ENCODE measurements at regions not wholly inside any gene's neighbourhood (a gene's known extent, or its start where the extent isn't known, plus 50 kb on each side); places are given as distances from the start of the nearest gene placed in this dataset.
"Not testable (repeated sequence)": the region's sequence is repeated elsewhere in the genome, so short reads cannot be mapped to it uniquely, and the experiment has no call there.

DNA sequence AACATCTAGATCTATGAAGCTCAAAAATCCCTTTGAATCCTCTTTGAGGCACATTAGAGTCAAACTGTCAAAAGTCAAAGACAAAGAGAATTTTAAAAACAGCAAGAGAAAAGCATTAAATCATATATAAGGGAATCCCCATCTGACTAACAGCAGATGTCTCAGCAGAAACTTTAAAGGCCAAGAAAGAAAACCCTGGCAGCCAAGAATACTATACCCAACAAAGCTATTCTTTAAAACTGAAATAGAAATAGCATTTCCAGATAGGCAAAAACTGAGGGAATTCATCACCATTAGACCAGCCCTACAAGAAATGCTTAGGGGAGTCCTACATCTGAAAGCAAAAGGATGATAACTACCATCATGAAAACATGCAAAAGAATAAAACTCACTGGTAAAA, 211.2 kb upstream of the PDZRN3 start:
- DNase-seq = no peak

DNA sequence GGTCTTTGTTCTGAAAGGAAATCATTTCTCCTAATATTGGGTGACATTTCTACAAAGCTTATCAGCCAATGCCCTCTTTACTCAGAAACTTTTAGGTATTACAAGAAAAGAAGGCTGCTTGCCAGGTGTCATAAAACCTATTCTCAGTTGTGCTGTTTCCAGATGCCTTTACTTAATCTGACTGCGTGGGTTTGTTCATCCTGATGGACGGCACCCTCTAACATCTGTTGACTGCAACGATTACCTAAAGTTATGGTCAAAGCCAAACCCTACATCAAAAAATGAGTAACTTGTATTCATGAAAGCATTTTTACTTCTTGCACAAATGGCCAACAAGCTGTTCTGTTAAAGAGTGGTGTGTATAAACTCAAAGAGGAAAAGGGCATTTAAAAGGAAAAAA, 207.7 kb upstream of the PDZRN3 start:
- no peak for DNase-seq

DNA sequence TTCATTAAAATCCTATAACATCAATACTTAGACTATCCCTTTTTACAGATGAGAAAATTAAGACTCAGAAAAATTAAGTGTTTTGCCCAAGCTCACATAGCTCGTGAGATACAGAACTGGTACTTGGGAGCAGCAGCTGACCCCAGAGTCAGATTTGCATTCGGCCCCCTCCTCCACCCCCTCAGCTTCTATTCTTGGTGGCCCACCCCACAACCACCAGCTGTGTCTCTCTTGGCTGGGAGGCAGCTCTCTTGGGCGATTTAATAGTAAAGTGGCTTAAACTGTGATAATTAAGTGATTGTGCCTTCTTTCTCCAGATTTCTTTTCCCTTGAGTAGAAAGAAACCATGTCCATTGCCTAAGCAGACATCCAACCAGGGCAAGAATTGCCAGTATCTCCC, 203.6 kb upstream of the PDZRN3 start:
- DNase-seq = no peak

DNA sequence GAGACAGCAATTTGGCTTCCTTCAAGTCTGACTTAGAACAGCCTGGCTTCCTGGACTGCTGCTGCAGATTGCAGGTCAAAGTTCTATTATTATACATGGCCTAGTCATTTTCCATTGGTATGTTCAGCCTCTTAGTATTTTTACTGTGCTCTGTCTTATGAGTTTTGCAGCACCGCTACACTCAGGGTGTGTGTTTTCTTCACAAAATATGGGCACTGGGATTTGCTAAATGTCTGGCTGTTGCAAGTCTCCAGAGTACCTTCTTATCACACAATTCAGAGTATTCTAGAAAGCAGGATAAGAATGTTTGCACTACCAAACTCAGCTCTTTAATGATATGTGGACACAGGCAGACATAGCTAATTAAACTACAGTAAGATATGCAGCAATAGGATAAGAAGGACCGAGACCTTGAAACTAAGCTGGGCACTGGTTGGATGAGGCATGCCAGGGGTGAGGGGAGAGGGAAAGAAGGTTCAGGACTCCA, 203.0 kb upstream of the PDZRN3 start:
- no peak for DNase-seq

DNA sequence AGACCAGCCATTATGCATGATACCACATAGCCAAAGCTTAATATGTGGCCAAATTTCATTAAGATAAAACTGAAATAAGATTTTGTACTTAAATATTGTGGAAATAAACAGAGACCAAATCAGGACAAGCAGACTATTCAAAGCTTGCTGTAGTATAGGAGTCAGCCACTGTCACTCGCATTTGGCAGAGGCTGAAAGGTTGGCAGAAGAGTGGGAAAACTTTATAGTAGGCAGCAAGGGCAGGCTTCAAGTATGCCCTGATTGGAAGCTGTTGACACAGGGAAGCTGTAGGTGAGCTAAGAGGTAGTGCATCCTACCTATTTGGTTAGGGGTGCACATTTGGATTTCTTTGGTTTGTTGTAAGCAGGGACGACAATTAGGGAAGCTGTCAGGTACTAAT, 202.5 kb upstream of the PDZRN3 start:
- DNase-seq = no peak

DNA sequence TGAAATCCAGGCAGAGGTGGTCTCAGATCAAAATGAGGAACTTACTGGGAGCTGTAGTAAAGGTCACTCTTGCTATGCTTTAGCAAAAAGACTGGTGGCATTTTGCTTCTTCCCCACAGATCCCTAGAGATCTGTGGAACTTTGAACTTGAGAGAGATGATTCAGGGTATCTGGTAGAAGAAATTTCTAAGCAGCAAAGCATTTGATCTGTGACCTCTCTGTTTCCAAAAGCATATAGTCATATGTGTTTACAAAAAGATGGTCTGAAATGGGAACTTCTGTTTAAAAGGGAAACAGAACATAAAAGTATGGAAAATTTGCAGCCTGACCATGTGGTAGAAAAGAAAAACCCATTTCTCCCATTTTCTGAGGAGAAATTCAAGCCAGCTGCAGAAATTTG, 196.2 kb upstream of the PDZRN3 start:
- not testable (repeated sequence) for DNase-seq

DNA sequence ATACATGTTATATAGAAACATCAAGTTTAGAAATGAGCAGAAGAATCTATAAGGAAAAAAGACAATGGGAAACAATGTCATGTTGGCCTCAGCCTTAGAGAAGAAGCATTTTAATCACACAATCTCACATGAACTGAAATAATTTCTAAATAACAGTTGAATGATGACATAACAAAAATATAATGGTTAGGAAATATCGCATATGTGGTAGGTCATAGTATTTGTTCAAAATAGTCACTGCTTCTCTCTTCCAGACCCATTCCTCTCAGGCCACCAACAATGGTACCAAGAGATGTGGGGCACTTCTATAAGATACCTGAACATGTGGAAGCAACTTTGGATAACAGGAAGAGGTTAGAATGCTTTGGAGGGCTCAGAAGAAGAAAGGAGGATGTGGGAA, 195.7 kb upstream of the PDZRN3 start:
- no peak for DNase-seq

DNA sequence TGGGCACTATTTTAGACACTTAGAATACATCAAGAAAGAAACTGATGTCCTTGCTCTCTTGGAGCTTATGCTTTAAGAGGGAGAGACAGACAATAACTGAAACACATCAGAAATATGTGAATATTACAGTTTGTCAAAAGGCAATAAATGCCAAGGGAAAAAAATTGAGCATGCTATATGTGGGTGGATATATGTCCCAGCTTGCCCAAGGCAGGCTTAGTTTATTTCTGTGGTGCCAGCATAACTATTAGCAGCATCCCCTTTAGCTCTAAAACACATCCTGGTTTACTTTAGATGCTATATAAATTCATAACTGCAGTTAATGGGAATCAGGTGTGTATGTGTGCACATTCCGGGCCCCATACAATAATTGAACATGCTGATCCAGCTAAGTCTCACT, 191.2 kb upstream of the PDZRN3 start:
- DNase-seq = no peak

DNA sequence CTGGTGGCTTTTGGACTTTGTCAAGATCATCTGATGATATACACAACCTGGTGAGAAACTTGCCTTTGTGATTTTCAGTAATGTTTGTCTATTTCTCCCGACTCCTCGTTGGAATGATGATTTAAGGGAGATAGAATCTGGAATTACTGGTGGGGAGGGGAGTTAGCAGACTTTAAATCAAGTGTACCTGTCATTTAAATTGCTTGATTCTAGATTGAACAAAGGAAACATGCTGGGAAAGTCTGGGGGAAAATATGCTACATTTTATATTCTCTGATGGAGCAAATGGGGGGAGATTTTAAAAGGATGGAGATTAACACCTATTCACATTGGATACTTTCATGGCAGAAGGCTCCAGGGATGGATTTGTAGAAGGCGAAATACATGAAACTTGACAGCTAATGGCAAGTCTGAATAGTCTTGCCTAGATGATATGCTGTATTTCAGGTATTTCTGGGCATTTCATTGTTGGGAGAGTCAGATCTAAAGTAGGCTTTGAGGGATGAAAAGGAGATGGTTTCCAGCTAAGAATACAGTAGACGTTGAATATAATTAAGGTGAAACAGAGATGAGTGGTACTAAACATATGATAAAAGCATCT, 189.1 kb upstream of the PDZRN3 start:
- no peak for DNase-seq

DNA sequence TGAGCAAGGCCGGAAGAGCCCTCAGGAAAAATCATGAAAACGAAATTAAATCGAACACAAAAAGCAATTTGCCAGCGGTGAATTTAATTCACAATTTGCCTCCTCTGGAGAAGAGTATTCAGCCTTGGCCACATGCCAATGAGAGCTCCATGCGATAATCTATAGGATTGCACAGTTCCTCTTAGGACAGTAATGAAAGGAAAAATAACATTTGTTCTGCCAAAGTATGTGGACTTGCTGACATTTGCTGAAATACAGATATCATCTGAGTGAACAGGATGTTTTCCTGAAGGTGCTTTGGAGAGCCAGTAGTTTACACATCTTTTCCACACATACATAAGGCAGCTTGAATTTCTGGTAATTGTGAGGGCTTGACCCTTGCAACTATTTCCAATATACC, 188.6 kb upstream of the PDZRN3 start:
- DNase-seq = no peak

DNA sequence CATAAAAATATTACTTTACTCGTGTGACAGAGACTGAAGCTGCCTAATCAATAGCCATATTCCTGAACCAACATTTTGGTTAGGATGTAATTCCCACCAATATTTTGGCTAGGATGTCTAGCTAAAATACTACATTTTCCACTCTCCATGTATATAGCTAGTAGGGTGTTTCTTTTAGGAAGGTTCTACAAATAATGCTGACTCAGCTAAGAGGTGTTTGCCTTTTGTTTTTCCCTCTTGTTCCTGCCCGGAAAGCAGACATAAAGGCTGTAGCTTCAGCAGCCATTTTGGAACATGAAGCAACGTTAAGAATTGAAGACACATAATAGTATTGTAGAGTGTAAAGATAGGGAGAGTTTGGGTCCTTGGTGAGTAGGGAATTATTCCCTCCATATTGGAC, 187.3 kb upstream of the PDZRN3 start:
- no peak for DNase-seq

DNA sequence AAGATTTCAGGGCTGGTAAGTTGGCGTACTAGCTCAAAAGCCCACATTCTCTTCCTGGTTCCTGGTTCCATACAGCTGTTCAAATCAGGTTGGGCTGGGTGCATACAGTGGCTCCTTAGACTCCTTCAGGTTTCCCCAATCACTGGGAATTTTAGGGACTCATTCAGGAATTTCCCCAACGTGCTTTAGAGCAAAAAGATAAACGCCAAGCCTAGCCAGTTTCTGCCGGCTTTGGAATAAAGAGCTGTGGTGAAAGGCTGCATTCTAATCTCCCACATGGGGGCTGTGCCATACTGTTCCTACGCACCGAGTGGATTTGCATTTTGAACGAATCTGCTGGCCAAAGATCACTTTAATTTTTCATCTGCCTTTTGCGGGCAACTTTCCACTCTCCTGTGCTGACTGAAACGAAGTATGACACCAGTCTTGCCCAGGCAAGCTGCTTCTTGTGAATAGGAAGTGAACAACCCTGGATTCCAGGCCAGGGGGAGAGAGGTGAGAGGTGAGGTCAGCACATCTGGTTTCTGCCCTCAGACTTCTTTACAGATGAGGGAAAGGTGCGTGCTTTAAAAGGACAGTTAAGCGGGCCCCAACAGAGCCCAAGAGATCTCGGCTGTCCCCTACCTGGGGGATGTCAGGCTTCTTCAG, 184.2 kb upstream of the PDZRN3 start:
- DNase-seq = peak; percentile 48

DNA sequence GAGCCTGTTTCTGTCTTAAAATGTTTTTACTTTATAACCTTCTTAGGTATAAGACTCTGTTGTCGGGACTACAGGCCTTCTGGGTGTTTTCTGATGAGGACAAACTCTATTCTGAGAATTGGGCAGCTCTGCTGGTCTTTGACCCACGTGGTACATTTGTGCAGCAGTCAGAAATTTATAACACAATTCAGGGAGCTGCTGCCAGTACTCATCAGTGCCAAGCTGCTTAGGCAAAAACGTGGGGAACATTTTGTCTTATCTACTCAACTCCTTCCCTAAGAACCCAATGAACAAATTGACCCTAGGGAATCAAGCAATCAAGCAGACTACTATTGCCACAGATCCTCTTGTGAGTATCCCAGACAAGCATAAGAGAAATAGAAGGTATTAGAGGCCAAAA, 180.7 kb upstream of the PDZRN3 start:
- DNase-seq = no peak

DNA sequence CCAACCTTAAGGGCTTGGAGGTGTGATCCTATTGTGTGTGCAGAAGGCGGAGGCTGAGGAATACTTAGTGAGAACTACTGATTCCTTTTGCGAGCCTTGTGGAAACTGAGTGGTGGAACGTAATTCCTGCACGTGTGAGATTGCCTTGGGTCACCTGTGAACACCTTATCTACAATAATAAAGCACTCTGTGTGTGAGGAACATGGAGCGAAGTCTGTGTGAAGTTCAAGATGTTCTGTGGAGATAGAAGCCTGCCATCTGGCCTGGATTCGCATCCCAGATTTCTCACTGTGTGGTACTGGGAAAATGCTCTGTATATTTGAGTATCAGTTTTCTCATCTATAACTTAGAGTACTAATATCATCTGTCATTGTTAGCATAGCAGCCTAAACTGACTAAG, 179.5 kb upstream of the PDZRN3 start:
- DNase-seq = no peak

DNA sequence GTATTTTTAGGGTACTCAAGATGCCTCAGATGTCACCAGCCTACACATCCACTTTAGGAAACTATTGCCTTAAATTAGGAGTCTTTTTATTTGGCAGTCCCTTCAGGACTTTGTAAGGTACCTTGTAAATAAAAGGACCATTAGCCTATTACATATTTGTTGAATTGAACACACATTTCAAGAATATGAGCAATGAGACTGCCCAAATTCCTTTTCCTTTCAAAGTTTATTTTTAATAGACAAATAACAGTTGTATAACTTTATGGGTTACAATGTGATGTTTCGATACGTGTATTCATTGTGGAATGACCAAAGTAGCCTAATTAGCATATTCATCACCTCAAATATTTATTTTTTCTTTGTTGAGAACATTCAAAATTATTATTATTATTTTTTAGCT, 176.7 kb upstream of the PDZRN3 start:
- no peak for DNase-seq

DNA sequence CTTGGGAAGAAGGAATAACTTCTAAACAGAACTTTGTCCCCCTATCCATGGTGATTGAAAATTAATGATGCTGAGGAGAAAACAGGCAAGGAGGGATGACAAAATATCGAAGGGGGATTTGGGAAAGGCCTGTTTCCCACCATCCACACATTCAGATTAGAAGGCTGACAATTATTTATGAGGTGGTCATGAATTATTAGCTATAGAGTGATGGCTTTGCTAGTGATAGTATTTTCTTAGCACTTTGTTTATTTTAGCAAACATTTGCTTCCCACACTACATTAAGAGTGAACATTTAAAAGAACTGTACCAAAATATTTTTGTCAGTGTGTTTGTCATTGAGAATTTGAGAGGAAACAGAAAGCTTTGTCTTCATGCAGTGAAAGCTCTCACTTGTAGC, 172.6 kb upstream of the PDZRN3 start:
- no peak for DNase-seq

DNA sequence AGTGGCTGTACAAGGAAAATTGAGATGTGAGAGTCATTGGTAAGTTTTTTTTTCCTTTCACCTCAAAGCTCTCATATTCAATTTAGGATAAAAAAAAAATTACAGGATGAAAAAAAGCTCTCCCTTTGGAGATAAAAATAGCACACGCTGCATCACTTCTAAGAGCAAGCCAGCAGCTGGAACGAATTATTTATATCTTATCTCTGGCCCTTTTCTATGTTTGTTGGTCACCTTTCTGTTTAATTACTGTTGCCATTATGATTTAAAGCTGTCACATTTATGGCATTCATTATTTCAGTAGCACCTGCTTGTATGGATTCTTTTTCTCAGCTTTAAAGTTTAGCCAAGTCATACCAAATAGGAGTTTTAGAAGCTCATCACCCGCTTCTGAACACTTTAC, 171.6 kb upstream of the PDZRN3 start:
- DNase-seq = no peak

DNA sequence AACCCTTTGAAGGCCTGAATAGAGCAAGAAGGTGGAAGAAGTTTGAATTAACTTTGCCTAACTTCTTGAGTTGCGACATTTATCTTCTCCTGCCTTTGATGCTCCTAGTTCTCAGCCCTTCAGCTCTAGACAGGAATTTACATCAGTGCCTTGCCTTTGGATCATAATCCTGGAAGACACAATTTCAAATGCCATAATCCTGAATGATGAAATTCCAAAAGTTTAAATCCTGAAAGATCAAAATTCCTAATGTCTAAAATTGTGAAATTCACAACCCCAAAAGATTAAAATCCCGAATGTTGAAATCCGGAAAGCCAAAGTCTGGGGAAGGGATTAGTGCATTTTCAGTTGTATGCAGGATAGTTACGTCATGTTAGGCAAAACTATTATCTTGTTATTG, 166.6 kb upstream of the PDZRN3 start:
- no peak for DNase-seq

DNA sequence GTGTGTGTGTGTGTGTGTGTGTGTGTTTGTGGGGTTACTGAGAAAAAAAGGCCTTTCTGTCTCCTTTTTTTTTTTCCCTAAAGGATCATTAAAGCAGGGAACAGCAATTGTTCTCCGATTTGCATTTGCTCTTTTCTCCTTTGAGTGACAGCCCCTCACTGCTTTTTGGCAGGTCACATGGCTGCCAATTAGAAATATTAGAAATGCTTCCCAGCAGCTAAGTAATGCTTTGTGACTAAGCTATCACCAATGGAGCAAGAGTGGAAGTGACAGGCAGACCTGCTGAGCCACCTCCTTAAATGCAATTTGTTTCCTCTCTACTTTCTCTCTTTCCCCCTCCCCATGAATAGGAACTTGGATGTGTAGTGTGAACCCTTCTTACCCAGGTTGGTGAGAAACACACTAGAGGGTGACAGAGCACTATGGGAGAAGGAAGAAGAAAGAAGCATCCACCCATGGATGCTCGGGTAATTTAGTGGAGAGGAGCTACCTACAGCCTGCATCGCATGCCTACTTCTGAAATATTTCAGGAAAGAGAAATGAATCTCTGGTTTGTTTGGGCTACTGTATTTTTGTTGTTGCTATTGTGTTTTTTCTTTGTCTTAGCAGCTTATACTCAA, 165.2 kb upstream of the PDZRN3 start:
- DNase-seq = peak; percentile 28

DNA sequence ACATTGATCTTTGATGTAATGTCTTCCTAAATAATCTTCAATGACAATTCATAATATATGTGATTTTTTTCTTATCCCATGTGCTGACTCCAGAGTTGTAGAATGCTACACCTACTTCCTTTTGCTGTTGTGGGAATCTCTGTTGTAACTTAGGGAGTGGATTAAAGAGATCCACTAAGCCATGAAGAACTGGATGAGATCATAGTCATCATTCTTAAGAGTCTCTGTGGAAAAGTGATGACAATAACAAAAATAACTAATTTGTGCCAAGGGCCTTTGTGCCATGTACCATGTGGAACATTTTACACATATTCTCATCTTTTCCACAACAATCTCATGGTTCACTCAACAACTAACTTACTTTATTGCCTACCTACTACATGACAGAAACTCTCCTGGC, 162.9 kb upstream of the PDZRN3 start:
- no peak for DNase-seq

DNA sequence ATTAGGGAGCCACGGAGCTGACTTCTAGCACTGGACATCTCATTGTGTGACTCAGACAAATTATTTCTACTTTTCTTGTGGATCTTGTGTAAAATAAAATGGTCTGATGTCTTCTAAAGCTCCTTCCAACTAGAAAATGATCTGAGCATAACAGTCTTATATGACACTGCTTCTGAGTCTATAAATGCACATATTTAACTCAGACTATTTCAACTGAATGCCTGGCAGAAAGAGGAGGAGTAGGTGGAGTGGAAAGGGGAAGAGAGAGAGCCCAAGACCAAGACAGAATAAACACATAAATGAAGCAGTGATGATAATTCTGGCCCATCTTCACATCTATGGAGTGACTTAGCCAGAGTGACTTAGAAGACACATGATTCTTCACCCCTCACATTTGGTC, 162.3 kb upstream of the PDZRN3 start:
- no peak for DNase-seq

DNA sequence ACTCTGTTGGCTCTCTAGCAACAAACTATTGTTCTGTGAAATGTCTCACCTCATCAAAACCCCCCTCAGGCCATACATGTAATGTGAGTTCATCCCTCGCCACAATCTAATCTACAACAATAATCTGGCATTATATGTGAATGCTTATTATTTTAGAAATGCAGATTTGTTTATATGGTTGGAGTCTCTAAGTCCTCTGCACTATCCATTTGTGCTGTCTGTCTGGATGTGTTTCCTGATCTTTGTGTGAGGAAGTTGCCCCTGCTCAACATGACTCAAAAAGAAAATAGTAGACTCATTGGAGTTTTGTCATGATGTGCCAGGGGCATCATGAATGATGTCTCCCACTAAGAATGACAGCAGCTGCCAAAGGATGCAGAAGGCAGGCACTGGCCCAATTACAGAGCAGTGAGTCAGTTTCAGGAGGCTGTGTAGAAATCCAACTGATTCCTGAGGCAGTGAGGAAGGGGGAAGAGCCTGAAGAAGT, 161.6 kb upstream of the PDZRN3 start:
- DNase-seq = no peak

DNA sequence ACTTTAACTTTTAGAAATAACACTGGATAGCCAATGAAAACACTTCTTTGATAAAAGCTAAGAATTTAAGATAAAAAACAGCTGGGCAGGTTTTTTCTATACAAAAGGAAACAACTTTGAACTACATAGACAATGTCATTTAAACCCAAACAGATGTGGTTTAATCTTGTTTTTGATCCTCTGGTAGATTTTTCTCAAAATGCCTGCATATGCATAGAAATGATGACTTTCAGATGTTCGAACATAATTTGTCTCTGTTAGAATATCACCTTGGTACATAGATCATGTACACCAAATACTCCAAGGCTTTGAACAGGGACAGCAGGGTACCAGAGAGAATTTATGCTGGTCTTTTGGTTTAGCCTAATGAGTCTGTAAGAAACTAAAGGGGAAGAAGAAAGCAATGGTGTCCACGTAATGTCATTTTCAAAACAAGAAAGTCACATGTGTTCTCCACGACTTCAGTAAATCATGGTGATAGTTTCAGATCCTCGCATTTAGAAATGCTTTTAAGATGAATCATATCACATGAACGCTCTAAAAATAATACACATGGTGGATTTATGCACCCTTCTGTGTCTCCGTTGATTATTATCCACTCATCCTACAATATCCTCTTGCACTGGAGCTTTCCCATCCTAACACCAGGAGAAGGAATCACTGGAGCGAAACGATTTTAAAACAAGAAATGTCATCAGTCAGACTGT, 160.1 kb upstream of the PDZRN3 start:
- DNase-seq = no peak

DNA sequence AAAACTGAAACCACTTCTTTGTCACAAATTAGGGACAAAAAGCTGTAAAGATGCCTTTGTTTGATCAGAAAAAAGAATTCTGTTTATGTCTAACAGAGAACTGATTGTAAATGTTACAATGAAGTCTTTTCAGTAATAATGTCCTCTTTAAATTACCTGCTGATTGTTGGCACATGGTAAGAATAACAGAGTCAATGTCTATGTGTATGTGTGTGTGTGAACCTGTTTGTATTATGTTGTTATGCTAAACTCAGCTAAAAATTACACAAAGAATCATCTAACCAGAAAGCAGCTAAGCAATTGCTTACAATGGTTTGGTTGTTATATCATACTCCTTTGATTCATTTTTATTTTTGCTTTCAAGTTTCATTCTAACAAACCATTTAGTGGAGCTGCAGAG, 159.1 kb upstream of the PDZRN3 start:
- peak; percentile 45 for DNase-seq
